Liver (tissue), 8 donors: ENCODE measurements at regions not wholly inside any gene's neighbourhood (a gene's known extent, or its start where the extent isn't known, plus 50 kb on each side); places are given as distances from the start of the nearest gene placed in this dataset.

Source experiments
- DNase-seq: peaks from one replicate; pipeline ENCODE4 v3.0.0-alpha.2; 2017; ENCODE audit warnings: low spot score
- H3K27ac ChIP-seq, 2 donors: one replicate each; pipeline ENCODE4 v1.7.0; 2013; ENCODE audit warnings: inconsistent platforms in 2 of 2, low read length in 2 of 2, control low read depth in 1 of 2, low read depth in 1 of 2, mild to moderate bottlenecking in 1 of 2
- H3K27me3 ChIP-seq, 4 donors: one replicate each; pipeline versions ENCODE4 v1.6.1 to v1.7.0; 2013; ENCODE audit warnings: low read length in 3 of 4, inconsistent platforms in 1 of 4, mild to moderate bottlenecking in 1 of 4, moderate library complexity in 1 of 4; ENCODE audit not compliant: control insufficient read depth in 4 of 4, insufficient read depth in 4 of 4
- H3K36me3 ChIP-seq, 4 donors: one replicate each; pipeline versions ENCODE4 v1.6.1 to v1.7.0; 2013; ENCODE audit warnings: low read length in 3 of 4, mild to moderate bottlenecking in 3 of 4, low read depth in 1 of 4, moderate library complexity in 1 of 4; ENCODE audit not compliant: control insufficient read depth in 4 of 4, insufficient read depth in 3 of 4
- H3K4me1 ChIP-seq, 4 donors: one replicate each; pipeline versions ENCODE4 v1.6.1 to v1.7.0; 2013; ENCODE audit warnings: low read length in 3 of 4, mild to moderate bottlenecking in 3 of 4, moderate library complexity in 1 of 4; ENCODE audit not compliant: control insufficient read depth in 4 of 4, insufficient read depth in 4 of 4
- H3K4me3 ChIP-seq, 3 donors: one replicate each; pipeline versions ENCODE4 v1.6.1 to v1.7.0; 2013; ENCODE audit warnings: low read length in 3 of 3, control low read depth in 1 of 3, low read depth in 1 of 3, mild to moderate bottlenecking in 1 of 3
- H3K9ac ChIP-seq, 2 donors: one replicate each; pipeline ENCODE4 v1.7.0; 2013; ENCODE audit warnings: low read length in 2 of 2, mild to moderate bottlenecking in 2 of 2, moderate library complexity in 2 of 2, control low read depth in 1 of 2, low read depth in 1 of 2
- H3K9me3 ChIP-seq, 4 donors: one replicate each; pipeline versions ENCODE4 v1.6.1 to v1.7.0; 2013; ENCODE audit warnings: low read length in 3 of 4; ENCODE audit not compliant: control insufficient read depth in 4 of 4
- ATF3 ChIP-seq: IDR thresholded peaks from 2 replicates; pipeline ENCODE4 v1.6.1; 2016; ENCODE audit warnings: antibody characterized with exemption
- CTCF ChIP-seq: fragments of 150-350 bp; IDR thresholded peaks from 2 replicates; pipeline ENCODE4 v1.5.1; 2017; ENCODE audit warnings: improper control_type of control experiment, low read depth, low read length; ENCODE audit not compliant: missing input control
- EGR1 ChIP-seq, 2 donors: IDR thresholded peaks; 2 replicates each; pipeline ENCODE4 v1.6.1; 2016 to 2018; ENCODE audit warnings: antibody characterized with exemption in 2 of 2, low read depth in 2 of 2
- FOXA1 ChIP-seq: IDR thresholded peaks from 2 replicates; pipeline ENCODE4 v1.6.1; 2016; ENCODE audit warnings: antibody characterized with exemption
- FOXA2 ChIP-seq: IDR thresholded peaks from 2 replicates; pipeline ENCODE4 v1.6.1; 2016; ENCODE audit warnings: antibody characterized with exemption
- GABPA ChIP-seq, 2 donors: IDR thresholded peaks in 1 of 2; conservative IDR thresholded peaks in 1 of 2; 2 replicates each; pipeline ENCODE4 v1.6.1; 2016; ENCODE audit warnings: antibody characterized with exemption in 2 of 2, mild to moderate bottlenecking in 1 of 2, moderate library complexity in 1 of 2
- HNF4A ChIP-seq, 2 donors: conservative IDR thresholded peaks; 2 replicates each; pipeline ENCODE4 v1.6.1; 2016; ENCODE audit warnings: antibody characterized with exemption in 2 of 2, mild to moderate bottlenecking in 2 of 2
- HNF4G ChIP-seq: IDR thresholded peaks from 2 replicates; pipeline ENCODE4 v1.6.1; 2016; ENCODE audit warnings: antibody characterized with exemption
- JUND ChIP-seq, 2 donors: IDR thresholded peaks; 2 replicates each; pipeline ENCODE4 v1.6.1; 2016; ENCODE audit warnings: antibody characterized with exemption in 2 of 2
- NR2F2 ChIP-seq: IDR thresholded peaks from 2 replicates; pipeline ENCODE4 v1.6.1; 2016; ENCODE audit warnings: antibody characterized with exemption
- RAD21 ChIP-seq, 2 donors: IDR thresholded peaks; 2 replicates each; pipeline ENCODE4 v1.6.1; 2016; ENCODE audit warnings: antibody characterized with exemption in 2 of 2, mild to moderate bottlenecking in 2 of 2
- REST ChIP-seq: IDR thresholded peaks from 2 replicates; pipeline ENCODE4 v1.6.1; 2016; ENCODE audit warnings: antibody characterized with exemption, mild to moderate bottlenecking
- RXRA ChIP-seq, 2 donors: IDR thresholded peaks; 2 replicates each; pipeline ENCODE4 v1.6.1; 2017 to 2018; ENCODE audit warnings: antibody characterized with exemption in 2 of 2, mild to moderate bottlenecking in 1 of 2
- SP1 ChIP-seq: IDR thresholded peaks from 2 replicates; pipeline ENCODE4 v1.6.1; 2018; ENCODE audit warnings: antibody characterized with exemption, mild to moderate bottlenecking
- TAF1 ChIP-seq: conservative IDR thresholded peaks from 2 replicates; pipeline ENCODE4 v1.6.1; 2016; ENCODE audit warnings: antibody characterized with exemption, mild to moderate bottlenecking
- YY1 ChIP-seq: IDR thresholded peaks from 2 replicates; pipeline ENCODE4 v1.6.1; 2016; ENCODE audit warnings: antibody characterized with exemption, mild to moderate bottlenecking
- WGBS: extraction: QIAGEN DNeasy Blood & Tissue Kit; methylation state at CpG from one replicate; pipeline ENCODE4 v1.1.7; 2013; 5-methylcytosine and 5-hydroxymethylcytosine counted together
- TF ChIP-seq, protein P1 (sequence below): IDR thresholded peaks from 2 replicates; pipeline ENCODE4 v1.6.1; 2016; ENCODE audit warnings: antibody characterized with exemption
- TF ChIP-seq, protein P2 (sequence below): IDR thresholded peaks from 2 replicates; pipeline ENCODE4 v1.6.1; 2016; ENCODE audit warnings: antibody characterized with exemption
- donor health status: healthy.
- donor health status: healthy.
- donor health status: healthy.
- donor health status: healthy.
- donor health status: healthy.

DNA sequence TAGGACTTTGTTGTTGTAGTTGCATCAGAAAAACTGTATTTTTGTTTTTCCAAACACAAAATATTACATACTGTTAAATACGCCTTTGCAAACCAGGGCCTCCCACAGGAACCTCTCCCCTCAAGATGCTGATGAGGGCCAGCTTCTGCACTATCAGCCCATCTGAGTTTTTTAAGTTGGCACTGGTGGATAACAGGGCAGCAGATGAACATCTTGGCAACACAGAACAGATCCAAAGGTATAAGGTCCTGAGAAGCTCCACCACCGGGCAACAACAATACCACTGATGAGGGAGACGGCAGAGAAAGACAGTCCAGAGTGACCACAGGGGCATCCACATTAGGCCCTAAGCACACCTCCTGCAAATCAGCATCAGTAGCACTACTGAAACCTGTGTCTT, 177.7 kb downstream of the DLL1 start:
- Histone ChIP-seq H3K4me3 (no peak overlapping the region), H3K36me3 (no peaks in the 10 kb centered on the region), H3K27me3 (no peaks in the 10 kb centered on the region), H3K9me3 (no peaks in the 10 kb centered on the region), H3K27ac (no peak overlapping the region), H3K9ac (no peak overlapping the region), H3K4me1 (peaks cover 0 to 2% (median 0%) of the 10 kb centered on the region in 4 donors)
- TF ChIP-seq YY1 (no peak), HNF4G (no peak), NR2F2 (no peak), SP1 (no peak), TAF1 (no peak)
- TF ChIP-seq, protein P1, sequence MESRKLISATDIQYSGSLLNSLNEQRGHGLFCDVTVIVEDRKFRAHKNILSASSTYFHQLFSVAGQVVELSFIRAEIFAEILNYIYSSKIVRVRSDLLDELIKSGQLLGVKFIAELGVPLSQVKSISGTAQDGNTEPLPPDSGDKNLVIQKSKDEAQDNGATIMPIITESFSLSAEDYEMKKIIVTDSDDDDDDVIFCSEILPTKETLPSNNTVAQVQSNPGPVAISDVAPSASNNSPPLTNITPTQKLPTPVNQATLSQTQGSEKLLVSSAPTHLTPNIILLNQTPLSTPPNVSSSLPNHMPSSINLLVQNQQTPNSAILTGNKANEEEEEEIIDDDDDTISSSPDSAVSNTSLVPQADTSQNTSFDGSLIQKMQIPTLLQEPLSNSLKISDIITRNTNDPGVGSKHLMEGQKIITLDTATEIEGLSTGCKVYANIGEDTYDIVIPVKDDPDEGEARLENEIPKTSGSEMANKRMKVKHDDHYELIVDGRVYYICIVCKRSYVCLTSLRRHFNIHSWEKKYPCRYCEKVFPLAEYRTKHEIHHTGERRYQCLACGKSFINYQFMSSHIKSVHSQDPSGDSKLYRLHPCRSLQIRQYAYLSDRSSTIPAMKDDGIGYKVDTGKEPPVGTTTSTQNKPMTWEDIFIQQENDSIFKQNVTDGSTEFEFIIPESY: no peak
- WGBS: 90% methylated on average over 3 of the region's 3 CpGs
- no peak for DNase-seq

DNA sequence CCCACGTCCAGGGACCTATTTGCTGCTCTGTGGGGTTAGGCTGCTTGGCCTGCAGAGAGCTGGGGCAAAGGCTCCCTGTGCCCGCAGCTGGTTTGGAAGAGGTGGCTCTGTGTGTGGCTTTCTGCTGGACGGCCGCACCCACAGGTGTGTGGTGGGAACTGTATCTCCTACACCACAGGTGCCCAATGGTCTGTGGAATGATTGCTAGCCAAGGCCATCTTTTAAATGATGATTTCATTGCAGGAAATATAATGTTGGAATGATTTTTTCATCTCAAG, 178.4 kb downstream of the DLL1 start:
- WGBS: 89% methylated on average over 4 of the region's 4 CpGs
- no peak overlapping the region for H3K27ac ChIP-seq
- DNase-seq: no peak

More for the DNA sequence above, 178.4 kb downstream of the DLL1 start:
- Histone ChIP-seq H3K9me3 (no peaks in the 10 kb centered on the region), H3K4me1 (peaks cover 0 to 2% (median 0%) of the 10 kb centered on the region in 4 donors), H3K9ac (no peak overlapping the region), H3K27me3 (no peaks in the 10 kb centered on the region), H3K4me3 (no peak overlapping the region), H3K36me3 (no peaks in the 10 kb centered on the region)
- TF ChIP-seq RAD21 (IDR thresholded peaks at IDR 0.05) (no peak), HNF4G (no peak), GABPA (IDR thresholded peaks at IDR 0.05 in 1 of 2, conservative IDR thresholded peaks at IDR 0.05 in 1 of 2) (no peak), SP1 (no peak), TAF1 (no peak), YY1 (no peak), REST (no peak), FOXA1 (no peak), NR2F2 (no peak), HNF4A (conservative IDR thresholded peaks at IDR 0.05) (no peak), EGR1 (IDR thresholded peaks at IDR 0.05; ENCODE audit: low read depth in 2 of 2) (no peak), ATF3 (no peak), FOXA2 (no peak), RXRA (IDR thresholded peaks at IDR 0.05) (no peak), CTCF (no peak), JUND (IDR thresholded peaks at IDR 0.05) (no peak)
- TF ChIP-seq, protein P1: no peak
- TF ChIP-seq, protein P2, sequence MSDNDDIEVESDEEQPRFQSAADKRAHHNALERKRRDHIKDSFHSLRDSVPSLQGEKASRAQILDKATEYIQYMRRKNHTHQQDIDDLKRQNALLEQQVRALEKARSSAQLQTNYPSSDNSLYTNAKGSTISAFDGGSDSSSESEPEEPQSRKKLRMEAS: no peak
